Tongue (tissue), 1 donor: ENCODE measurements at regions not wholly inside any gene's neighbourhood (a gene's known extent, or its start where the extent isn't known, plus 50 kb on each side); places are given as distances from the start of the nearest gene placed in this dataset.
A peak's percentile ranks its signal among the peaks of the same experiment; 100 is the strongest.
"Not testable (repeated sequence)": the region's sequence is repeated elsewhere in the genome, so short reads cannot be mapped to it uniquely, and the experiment has no call there.

Experiments
- DNase-seq: peaks from one replicate; pipeline ENCODE4 v3.0.0-alpha.2; 2015

DNA sequence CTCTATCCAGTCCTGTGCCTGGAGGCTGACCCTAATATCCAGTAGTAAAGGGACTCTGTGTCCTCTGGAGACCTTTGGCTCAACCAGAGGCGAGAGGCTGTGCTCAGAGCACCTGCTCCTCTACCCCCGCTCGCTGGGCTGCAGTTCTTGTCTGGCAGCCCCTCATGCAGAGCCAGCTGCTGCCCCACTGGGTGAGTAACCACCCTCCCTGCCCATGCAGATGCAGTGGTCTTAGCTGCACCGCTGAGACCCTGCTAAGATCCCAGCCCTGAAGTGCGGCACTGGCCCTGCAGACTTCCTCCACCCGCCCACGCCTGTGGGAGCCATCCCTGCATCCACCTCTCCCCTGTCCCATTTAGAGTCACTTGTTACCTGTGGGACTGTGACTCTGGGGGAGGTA lies 347.5 kb upstream of the SFSWAP start:
- no peak for DNase-seq

DNA sequence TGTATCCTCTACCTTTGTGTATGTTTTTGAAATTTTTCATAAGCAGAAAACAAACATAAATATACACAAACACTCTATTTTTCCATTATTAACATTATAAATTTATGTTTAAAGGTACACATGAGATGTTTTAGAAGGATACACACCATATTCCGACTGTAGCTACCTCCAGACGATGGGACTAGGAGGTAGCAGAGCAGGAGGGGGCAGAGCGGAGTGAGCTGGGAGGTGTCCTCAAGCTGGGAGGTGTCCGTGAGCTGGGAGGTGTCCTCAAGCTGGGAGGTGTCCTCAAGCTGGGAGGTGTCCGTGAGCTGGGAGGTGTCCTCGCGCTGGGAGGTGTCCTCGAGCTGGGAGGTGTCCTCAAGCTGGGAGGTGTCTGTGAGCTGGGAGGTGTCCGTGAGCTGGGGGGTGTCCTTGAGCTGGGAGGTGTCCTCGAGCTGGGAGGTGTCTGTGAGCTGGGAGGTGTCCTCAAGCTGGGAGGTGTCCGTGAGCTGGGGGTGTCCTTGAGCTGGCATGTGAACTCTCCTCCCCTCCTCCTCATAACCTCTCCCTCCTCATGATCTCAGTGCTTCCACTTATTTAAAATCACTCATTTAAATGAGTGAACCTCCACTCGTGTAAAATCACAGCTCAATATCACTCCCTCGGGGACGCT lies 346.9 kb upstream of the SFSWAP start:
- DNase-seq, result no peak

DNA sequence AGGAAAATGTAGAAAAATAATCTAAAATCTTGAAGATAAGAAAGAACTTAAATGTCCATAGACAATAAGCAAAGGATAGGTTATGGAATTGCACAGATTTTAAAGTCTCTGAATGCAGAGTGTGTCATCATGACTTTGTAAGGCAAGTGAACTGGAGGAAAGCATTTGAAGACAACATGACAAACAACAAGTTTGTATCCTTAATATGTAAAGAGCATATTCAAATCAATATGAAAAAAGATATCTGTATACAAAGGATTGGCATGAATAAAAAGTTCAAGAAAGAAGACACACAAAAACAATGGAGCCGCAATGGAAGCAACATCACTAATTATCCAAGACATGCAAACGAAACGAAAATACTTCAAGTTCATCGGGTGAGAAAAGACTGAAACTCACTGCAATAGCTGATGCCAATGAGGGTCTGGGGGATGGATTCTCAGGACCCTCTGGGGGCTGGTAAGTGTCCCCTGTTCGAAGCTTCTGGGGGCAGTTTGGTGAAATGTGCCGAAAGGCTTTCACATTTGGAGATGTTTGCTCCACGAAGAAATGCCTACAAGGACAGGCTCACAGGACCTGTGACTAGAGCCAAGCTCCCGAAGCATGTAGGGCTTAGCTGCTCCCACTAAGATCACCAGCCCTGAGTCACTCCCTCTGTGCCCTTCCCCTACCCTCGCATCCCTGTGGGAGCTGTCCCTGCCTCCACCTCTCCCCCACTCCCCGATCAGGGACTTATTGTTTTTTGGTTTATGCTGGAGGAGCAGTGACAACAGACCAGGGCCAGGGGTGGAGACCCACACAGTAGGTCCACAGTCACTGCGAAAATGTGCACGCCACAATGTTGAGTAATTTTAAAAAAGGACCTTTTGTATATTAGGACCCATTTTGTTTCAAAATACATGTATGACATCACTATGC lies 345.7 kb upstream of the SFSWAP start:
- no peak for DNase-seq

DNA sequence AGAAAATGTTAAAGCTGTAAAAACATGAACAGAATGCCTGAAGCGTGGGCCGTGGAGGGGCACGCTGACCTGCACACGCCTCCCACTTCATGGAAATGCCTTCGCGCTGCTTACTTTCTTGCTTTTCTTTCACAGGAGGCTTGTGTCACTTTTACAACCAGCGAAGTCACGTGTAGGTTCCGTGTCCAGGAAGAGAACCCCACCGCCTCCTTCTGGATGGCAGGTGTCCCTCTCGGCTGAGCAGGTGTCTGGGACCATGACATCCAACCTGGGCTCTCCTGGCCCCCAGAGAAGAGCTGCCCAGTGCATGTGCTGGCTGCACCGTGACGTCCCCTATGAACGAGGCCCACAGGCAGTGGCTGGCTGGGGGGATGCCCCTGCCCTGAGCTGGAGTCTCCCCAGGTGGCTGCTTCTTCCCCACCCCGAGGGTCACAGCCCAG lies 345.0 kb upstream of the SFSWAP start:
- DNase-seq, result no peak

DNA sequence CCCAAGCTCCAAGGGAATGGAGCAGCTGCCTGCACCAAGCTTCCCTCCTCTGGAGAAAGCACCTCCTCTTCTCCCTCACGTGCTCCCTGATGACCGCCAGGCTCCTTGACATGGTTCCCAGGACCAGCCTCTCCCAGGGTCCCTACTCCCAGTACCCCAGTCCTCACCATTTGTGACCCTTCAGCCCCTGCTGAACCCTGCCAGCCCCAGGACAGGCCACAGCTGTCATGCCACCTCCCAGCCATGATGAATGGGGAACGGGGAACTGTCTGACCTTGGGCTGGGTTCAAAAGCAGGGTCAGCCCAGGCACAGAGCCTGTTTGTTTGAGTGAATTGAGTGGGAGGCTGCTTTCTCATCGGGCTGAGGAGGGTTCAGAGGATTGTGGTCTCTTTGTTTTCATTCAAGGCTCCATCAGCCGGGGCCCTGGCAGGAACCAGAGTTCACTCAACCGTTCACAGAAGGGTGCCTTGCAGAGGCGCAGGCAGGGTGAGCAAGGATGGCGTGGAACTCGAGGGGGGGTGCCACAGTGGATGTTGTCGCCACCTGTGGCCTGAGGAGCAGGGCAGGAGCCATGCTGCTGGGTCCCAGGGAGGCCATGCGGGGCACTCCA lies 344.5 kb upstream of the SFSWAP start:
- no peak for DNase-seq

DNA sequence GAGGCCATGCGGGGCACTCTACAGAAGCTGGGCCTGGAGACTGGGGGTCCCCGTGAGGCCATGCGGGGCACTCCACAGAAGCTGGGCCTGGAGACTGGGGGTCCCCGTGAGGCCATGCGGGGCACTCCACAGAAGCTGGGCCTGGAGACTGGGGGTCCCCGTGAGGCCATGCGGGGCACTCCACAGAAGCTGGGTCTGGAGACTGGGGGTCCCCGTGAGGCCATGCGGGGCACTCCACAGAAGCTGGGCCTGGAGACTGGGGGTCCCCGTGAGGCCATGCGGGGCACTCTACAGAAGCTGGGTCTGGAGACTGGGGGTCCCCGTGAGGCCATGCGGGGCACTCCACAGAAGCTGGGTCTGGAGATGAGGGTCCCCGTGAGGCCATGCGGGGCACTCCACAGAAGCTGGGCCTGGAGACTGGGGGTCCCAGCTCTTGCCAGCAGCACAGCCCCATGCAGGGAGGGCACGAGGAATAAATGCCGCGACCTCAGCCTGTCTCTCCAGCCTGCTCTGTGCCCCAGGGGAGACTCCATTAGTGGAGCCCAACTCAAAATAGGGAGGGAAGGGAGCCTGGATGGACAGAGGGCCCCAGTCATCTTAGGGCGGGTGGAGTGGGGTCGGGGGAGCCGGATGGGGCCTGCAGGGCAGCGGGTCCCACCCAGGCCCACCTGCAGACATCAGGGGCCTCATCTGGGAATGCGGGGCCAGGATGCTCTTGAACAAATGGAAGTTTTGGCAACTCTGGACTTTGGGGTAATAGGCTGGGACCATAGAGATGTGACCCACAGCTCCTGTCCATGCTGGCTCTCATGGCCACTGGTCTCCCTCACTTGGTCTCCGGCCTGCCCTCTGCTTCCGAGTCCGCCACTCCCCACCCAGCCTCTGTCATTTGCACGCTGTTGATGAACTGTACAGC lies 343.6 kb upstream of the SFSWAP start:
- not testable (repeated sequence) for DNase-seq

DNA sequence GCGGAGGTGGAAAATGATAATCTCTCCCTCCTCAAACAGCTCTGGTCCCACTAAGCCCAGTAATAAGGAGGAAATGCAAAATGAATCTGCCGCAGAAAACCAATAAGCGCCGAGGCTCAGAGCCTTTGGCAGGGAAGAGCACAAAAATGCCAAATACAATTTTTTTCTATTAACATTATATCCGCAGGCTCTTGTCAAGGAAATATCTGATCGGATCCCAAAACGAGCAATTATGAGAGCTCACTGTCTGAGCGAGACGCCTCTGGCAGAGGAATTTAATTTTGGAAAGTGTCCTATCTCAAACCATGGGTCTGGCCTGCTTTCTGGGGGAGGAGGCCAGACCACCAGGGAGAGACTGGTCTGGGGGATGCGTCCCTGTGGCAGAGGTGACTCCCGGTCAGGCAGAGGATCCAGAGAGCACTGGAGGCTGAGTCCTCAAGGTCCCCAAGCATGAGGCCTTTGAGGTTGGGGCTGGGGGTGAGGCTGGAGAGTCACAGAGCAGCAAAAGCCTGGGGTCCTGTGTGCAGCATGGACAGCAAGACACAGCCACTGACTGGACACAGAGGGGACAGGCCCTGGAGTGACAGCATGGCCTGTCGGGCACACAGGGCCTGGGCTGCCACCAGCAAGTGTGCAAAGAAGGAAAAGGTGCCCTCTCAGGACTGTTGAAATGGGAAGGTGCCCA lies 342.8 kb upstream of the SFSWAP start:
- DNase-seq, result no peak

DNA sequence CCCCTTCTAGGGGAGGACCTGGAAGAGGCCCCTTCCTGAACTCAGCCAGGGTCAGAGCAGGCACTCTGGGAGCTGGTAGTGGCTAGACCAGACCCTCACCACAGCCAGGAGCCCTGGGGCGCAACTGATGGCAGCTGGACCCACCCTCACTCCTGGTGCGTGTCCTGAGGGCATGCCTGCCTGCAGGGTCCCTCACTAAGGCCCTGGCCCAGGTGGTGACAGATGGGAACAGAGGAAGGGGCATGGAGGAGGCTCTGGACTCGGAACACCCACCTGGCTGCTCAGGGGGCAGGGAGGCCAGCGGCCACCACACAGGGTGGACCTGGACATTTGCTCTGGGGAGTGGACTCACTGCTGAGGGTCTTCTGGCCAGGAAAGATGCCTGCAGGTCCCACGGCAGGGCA lies 342.2 kb upstream of the SFSWAP start:
- no peak for DNase-seq

DNA sequence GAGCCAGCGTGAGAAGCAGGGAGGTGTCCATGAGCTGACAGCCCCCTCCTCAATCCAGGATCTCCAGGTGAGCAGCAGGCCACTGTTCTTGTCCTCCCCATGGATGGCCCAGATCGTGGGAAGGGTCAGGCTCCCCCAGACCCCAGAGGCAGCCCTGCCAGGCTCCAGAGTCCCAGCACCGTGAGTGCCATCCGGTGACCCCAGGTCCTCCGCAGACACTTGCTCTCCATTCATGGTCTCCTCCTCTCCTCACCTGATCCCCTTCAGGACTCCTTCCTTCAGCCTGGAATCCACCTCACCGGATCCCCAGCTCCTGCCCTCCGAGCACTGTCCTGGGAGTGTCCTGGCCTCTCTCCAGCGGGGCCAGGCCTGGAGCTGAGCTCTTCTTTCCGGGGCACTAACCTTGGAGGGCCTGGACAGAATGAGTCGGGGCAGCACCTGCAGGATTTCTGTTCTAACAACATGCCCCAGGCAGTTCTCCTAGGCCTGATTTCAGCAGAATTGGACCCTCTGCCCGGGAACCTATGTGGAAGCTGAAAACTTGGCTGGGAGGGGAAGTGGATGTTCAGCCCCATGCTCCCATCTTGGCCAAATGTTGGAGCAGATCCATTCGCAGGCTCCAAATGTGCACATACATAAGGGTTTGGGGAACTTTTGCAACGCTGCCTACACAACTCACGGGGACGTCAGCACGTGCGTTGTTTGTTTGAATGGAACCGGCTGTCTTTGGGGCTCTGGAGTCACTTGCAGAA lies 341.6 kb upstream of the SFSWAP start:
- DNase-seq, result no peak

DNA sequence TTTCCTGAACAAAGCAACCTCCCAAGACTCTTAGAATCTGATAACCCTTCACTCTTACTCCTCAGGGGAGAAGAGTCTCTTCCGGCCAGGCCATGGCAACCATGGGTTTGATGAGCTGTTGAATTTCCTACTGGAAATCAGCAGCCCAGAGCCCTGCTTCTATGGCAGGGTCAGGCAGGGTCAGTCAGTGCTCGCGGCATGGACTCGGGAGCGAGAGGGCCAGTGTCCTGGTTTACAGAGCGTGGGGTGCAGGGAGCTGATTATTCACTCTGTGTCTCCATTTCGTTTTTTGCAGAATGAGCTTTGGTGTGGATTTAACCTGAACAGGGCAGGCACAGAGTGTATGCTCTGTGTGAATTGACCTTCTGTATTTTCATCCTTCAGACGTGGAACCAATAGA lies 340.6 kb upstream of the SFSWAP start:
- no peak for DNase-seq

DNA sequence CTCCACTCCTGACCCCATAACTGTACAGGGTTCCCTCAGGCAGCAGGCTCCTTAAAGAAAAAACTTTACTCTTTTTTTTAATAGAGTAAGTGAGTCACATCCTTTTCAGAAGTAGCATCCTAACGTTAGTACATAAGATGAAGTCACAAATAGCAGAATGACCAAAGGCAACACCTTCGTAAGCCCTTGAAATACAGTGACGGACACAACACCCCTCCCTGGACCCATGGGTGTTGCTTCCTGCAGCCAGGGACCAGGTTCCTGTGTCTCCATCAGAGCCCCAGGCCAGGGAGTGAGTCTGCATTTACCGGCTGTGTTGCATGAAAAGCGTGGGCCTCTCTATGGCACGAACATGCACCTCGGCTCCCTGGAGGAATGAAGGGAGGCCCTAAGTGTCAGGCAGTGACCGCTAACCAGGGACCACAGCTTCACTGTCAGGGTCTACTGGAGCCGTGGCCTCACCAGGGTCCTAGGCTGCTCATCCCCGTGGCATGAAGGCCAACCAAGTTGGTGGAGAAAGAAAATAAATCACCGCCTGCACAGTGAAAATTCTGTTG lies 340.0 kb upstream of the SFSWAP start:
- DNase-seq, result no peak

DNA sequence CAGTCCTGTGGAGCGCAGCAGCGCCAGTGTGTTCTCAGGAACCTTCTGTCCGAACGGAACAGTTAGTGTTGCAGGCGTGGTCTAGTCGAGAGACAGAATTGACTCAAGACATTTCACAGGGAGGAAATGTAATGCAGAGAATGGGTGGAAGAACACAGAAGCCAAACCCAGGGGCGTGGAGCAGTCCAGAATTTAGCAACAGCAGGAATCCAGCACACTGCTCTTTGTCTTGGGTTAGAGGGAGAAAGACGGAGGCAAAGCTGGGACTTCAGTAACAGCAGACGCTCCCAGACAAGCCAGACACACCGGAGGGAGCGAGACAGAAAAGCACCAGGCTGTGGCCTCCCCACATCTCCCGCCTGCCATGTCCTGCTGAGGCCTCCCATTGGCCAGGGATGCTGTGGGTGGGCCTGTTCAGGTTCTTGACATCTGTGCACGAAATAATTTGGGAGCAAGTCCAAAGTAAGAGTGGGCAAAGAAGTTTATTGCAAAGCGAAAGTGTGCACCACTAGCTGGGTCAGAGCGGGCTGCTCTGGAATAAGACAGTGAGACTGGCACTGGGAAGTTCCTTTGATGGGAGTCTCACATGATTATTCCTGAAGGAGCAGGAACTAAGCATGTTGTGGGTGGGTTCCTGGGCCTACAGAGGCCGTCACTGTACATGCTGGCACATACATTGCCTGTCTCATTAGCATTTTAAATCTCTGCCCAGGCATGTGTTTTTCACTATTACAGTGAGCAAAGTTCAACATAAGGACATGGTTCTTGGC lies 339.3 kb upstream of the SFSWAP start:
- DNase-seq, result peak; percentile 14

DNA sequence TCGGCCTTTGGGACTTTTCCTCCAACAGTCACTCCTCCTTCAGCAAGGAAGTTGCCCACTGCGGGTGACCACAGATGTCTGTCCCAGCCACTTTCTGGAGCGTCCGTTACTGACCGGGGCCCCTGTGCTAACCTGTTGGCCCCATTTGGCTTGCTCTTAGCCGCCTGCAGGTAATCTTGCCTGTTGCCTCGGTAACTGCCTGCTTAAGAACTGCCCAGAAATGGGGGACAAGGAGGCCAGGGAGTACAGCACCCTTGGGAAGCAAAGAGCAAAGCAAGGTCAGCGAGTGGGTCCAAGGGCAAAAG lies 338.8 kb upstream of the SFSWAP start:
- DNase-seq, result no peak

DNA sequence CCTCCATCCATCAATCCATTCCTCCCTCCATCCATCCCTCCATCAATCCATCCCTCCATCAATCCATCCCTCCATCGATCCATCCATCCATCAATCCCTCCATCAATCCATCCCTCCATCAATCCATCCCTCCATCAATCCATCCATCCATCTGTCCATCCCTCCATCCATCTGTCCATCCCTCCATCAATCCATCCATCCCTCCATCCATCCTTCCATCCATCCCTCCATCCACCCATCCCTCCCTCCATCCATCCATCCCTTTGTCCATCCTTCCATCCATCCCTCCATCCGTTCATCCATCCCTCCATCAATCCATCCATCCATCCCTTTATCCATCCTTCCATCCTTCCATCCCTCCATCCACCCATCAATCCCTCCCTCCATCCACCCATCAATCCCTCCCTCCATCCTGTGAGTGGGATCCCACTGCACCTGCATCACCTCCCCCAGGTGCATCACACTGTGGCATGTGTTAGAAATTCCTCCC lies 338.1 kb upstream of the SFSWAP start:
- no peak for DNase-seq

DNA sequence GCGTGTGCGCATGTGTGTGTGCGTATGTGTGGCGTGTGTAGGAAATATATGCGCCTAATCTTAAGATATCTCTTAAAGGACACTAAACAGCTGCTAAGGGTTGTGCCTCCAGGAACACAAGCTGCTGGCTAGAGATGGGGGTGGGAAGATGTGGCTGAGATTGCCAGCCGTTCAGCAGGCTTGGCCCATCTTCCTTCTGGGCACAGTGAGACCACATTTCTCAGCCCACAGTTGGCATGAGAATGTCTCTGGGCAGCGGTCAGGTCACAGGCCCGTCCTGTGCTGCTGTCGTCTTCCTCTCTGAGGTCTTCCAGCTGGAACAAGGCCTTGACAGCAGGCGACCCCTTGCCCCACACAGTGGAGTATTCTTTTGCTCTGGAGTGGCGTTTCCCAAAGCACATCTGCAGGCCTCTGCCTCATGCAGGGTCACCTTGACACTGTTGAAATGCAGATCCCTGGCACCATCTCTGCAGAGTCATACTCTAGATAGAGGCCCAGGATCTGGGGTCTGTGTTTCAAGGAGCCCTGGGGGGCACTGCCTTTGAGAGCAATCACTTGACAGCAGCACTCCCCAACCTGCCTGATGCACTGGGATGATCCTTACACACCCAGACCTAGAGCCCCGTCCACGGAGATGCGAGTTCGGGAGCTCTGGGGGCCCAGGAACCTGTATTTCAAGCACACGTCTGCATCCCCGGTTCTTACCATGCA lies 335.5 kb upstream of the SFSWAP start:
- DNase-seq, result no peak

DNA sequence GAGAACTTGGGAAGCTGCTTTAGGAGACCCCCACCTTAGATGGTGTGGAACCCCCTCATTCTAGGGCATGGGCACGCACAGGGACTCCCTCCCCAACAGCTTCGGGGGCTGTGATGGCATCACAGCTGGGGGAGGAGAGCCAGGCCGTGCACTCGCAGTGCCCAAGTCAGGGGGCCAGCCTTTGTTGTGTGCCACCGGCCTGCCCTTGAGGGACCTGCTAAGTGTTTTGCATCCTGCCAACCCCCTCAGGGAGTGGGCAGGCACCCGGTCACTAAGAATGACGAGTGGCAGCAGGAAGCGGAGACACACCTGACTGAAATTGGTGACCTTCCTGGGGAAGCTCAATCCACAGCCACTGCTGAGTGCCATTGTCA lies 334.9 kb upstream of the SFSWAP start:
- DNase-seq, result no peak

DNA sequence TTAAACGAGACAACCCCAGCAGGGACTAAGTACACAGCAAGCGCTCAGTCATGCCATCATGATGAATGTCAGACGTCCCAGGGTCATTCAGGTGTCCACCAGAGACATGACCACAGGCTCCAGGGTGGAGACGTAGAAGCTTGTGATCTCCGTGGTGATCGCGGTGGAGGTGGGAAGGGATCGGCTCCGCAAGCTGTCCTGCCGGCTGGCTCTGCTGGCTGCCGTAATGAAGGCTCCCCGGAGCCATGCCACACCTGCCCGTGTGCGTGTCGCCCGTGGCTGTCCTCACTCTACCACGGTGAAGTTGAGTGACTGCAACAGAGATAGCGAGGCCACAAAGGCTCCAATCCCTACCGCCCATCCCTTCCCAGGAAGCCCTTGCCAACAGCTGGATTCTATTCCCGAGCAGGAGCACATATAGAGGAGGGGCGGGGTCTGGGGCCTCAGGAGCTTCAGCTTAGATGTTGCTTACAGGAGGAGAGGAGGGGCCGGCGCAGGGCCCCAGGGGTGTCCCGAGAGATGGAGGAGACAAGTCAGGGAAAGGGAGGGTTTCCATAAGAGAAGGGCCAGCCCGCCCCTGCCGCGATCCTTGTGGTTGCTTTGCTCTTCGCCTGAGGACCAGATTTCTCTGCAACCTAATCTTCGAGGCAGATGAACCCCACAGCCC lies 332.6 kb upstream of the SFSWAP start:
- DNase-seq, result no peak

DNA sequence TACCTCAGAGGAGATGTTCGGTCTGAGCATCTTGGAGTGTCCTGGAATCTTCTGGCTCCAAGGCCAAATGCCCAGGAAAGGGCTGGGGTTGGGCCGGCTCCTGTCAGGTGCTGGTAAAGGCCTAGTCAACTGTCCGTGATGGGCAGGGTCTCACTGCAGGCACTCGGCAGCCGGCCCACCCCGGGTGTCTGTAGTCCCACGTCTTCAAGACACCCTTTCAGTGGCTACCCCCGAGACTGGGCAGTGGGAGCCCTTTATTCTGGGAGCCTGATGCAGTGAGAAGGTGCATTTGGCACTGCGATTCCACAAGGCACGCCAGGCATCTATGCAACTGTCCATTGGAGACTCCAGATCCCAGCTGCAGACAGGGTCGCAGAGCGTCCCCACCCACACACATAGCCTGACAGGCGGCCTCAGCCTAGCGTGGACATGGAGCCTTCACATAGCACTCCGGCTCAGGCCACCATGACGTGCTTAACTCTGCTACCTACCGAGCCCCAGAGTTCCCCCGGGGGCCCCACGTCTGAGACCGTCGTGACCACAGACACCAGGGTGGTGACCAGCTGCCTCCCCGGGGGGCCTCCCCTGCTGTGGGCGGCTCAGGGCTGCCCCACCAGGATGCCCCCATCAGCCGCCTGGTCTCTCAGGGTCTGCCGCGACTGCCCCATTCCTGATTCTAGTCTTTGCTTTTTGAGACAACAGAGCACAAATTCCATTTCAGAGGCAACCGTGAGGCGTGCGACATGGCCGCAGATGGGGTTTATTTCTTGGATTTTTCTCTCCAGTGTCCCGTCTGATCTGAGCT lies 331.8 kb upstream of the SFSWAP start:
- no peak for DNase-seq
